ENCODE measurements at regions not wholly inside any gene's neighbourhood (a gene's known extent, or its start where the extent isn't known, plus 50 kb on each side); places are given as distances from the start of the nearest gene placed in this dataset.

DNA sequence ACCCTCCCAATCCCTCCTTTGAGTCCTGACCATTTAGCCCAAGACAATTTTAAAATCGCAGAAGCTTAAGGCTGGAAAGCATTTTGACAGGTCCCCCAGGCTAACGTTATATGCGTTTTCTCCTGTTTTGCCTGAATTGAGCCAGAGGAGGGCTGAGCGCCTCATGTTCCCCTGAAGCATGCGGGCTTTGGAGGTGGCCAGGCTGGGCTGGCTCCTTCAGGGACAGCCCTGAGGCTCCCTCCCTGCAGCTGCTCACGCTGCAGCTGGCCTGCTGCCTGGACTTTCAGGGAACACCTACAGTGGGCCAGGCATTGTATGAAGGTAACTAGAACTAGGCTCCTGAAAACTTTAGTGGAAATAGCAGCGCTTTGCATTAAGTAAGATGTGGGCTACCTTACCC, 179.2 kb downstream of the ACKR3 start:
- DNase-seq: no peak

- DNase-seq: no peak
These were observed 179.7 kb downstream of the ACKR3 start for GRCh38 chr2:236749346-236749745.

DNA sequence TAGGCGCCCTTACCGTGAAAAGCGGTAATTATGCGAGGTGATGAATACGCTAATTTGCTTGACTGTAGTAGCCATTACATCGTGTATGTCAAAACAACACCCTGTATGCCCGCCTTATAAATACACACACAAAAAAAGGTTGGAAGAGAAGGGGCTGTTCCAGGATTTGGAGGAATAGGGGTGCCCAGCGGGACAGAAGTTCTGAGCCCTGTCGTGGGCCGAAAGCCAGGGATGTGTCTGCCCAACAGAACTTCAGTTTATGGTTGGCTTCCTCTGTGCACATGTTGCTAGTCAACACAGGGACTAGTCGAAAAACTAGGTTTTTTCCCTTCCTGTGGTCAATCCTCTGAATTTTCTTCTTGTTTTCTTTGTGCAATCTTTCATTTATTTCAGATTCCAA, 182.5 kb downstream of the ACKR3 start:
- DNase-seq: no peak

DNA sequence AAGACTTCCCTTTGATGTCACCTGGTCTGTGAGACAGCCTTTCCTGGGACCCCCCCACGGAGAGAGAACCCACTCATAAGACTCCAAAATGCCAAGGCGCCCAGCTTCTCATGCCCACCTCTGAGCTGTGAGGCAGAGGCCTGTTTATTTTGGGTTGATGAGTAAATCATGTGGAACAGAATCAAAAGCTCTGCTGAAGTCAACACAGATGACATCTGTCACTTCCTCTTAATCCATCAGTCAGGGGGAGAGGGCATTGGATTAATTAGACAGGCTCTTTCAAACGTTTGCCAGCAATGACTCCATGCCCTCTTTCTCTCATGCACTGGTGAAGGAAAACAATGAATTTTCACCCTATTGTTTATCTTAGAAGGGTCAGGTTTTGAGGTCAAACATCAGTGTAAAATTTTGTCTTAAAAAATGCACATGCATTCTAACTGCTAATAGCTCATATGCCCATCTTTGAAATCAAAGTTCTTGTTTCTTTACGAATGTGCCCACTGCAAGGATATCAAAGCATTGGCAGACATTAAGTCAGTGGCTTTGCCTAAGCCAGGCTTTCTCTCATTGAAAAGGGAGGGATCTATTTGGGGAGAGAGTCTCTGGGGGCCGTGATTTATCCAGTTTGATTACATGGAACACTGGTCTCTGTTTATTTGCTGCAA, 184.1 kb downstream of the ACKR3 start:
- DNase-seq: no peak

GRCh38 chr2:236754271-236754944, 184.8 kb downstream of the ACKR3 start:
- DNase-seq: no peak

DNA sequence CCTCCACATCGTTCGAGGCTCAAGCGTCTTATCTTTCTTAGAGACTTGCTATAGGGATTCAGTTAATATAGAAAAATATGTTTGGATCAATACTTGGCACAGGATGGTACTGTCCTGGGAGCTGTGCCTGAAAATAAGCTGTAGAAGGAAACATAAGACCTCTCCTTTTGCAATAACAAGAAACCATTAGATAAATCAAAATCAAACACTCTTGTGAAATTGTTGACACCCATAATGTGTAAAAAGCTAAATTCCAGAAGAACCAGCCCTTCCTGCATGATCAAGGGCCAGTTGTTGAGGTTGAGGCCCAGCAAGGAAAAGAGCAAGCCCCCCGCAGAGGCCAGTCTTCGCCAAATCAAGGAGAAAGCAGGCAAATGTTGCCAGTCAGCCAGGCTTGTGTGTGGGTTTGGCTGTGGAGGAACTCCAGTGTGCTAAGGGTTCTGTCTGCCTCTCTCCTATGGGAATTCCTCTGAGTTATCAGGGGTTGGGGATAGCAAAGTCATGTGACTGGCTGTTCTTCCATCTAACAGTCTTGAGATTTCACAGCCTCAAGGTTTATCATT, 185.7 kb downstream of the ACKR3 start:
- no peak for DNase-seq

DNA sequence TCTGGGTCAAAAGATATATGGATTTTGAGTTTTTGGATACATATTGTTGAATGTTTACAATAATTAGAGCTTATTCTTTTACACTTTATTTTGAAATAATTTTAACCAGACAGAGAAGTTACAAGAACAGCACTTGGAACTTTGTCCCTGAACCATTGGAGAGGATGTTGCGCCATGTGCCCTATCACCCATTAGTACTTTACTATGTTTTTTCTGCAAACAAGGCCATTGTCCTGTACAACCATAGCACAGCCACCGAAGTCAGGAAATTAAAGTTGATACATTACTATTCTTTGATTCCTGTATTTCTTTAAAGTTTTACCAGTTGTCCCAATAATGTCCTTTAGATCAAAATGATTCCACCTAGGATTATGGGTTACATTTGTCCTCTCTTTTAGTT, 188.8 kb downstream of the ACKR3 start:
- DNase-seq: no peak

DNA sequence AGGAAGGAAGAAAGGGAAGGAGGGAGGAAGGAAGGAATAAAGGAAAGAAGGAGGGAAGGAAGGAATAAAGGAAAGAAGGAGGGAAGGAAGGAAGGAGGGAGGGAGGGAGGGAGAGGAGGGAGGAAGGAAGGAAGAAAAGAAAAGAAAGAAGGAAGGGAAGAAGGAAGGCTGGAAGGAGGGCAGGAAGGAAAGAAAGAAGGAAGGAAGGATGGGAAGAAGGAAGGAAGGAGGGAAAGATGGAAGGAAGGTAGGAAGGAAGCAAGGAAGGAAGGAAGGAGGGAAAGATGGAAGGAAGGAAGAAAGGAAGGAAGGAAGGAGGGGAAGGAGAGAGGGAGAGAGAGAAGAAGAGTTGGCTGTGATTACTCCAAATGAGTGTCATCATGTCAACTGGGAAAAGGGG, 190.6 kb downstream of the ACKR3 start:
- no peak for DNase-seq

GRCh38 chr2:236761358-236761757, 191.7 kb downstream of the ACKR3 start:
- no peak for DNase-seq

- DNase-seq: no peak
These were observed 193.0 kb downstream of the ACKR3 start for GRCh38 chr2:236762628-236763027.

DNA sequence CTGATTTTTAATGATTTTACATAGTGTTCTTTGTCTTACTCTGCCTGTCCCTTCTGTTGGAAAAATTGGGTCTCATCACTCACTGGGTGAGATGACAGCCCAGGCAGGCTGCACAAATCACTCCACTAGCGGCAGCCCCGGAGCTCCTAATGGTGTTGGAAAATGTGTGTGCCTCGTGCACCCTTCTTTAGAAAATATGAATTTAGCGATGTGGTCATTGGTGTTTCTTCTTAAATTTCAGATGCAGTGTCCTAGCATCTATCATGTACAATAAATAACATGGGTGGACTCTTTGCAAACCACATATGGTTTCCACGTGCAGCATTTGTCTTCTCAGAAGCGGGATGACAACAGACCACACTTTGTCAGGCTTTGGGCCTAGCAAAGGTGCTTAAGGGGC, 194.2 kb downstream of the ACKR3 start:
- no peak for DNase-seq

DNA sequence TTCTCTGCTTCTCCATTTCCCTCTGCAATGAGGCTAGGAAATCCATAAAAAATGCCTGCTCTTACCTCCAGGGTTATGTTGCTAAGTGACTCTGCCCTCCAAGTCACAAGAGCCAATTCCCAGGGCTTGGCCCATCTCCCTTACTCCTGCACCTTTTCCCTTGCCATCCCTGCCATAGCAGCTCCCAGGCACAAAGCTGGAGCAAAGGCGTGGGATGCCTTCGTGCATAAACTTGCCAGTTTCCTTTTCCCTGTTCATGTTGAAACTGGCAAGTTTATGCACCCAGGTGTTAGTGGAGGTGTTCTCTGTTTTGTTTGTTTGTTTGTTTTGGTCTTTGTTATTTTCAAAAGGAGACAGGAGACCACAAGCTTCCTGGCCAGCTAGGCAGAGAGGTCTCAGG, 195.1 kb downstream of the ACKR3 start:
- no peak for DNase-seq

GRCh38 chr2:236765478-236765877, 195.9 kb downstream of the ACKR3 start:
- DNase-seq: no peak

- DNase-seq: no peak
These were observed 197.2 kb downstream of the ACKR3 start for GRCh38 chr2:236766850-236767249.

GRCh38 chr2:236767941-236768340, 198.3 kb downstream of the ACKR3 start:
- no peak for DNase-seq

GRCh38 chr2:236768393-236769140, 198.9 kb downstream of the ACKR3 start:
- no peak for DNase-seq

GRCh38 chr2:236769981-236770671, 200.5 kb downstream of the ACKR3 start:
- DNase-seq: no peak

- no peak for DNase-seq
These were observed 202.7 kb downstream of the ACKR3 start for GRCh38 chr2:236772220-236772837.

- no peak for DNase-seq
These were observed 203.6 kb downstream of the ACKR3 start for GRCh38 chr2:236773206-236773605.

DNA sequence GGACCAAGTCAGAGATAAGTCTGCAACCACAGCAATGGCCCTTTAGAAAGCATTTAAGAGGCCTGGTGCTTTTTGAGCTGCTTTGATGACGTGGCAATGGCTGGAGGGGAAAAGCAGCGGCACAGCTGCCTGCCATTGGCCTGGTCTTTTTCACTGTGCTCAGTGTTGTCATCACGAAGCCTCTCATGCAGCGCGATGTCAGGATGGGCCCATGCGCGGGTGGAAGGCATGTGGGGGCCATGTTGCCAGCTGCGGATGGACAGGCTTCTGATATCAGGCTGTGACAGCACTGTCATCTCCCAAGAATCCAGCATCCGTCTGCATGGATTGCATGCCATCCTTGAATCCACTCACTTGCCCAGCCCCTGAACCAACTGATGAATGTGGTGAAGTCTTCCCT, 204.5 kb downstream of the ACKR3 start:
- no peak for DNase-seq

DNA sequence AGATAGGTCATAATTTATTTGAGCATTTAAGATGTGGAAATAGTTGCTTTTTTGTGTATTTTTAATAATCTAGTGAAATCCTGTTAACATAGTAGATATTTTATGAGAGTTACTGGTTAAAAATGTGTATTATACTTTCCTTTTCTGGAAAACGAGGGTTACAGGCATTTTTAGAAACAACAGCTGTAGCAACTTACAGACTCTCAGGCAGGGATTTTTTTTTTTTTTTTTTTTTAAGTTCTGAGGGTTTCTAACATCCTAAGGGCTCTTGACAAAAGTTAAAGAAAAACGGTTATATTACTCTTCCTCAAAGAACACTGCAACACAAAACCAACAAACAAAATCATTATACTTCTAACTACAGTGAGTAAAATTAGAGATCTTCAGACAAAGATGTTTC, 205.9 kb downstream of the ACKR3 start:
- DNase-seq: no peak

- no peak for DNase-seq
These were observed 206.6 kb downstream of the ACKR3 start for GRCh38 chr2:236776206-236776605.
